GM13976 (cell line): ENCODE measurements at regions not wholly inside any gene's neighbourhood (a gene's known extent, or its start where the extent isn't known, plus 50 kb on each side); places are given as distances from the start of the nearest gene placed in this dataset.

Source experiments
- DNase-seq: peaks from one replicate; pipeline ENCODE4 v3.0.0; 2012; ENCODE audit warnings: low spot score
- in situ Hi-C: fragments of 300-500 bp; cut with MboI; formaldehyde crosslinking; loops from one replicate; pipeline ENCODE4 v1.12.0; 2022; ENCODE audit warnings: low sequenced_read_pairs, mixed read lengths, inconsistent platforms; ENCODE audit not compliant: unreplicated experiment
- TF ChIP-seq, protein P1 (sequence below): IDR thresholded peaks from 2 replicates; pipeline ENCODE4 v1.5.1; 2012; ENCODE audit warnings: borderline replicate concordance, mild to moderate bottlenecking; ENCODE audit not compliant: insufficient read depth; ENCODE audit errors: extremely low read depth, missing control alignments, control extremely low read depth

DNA sequence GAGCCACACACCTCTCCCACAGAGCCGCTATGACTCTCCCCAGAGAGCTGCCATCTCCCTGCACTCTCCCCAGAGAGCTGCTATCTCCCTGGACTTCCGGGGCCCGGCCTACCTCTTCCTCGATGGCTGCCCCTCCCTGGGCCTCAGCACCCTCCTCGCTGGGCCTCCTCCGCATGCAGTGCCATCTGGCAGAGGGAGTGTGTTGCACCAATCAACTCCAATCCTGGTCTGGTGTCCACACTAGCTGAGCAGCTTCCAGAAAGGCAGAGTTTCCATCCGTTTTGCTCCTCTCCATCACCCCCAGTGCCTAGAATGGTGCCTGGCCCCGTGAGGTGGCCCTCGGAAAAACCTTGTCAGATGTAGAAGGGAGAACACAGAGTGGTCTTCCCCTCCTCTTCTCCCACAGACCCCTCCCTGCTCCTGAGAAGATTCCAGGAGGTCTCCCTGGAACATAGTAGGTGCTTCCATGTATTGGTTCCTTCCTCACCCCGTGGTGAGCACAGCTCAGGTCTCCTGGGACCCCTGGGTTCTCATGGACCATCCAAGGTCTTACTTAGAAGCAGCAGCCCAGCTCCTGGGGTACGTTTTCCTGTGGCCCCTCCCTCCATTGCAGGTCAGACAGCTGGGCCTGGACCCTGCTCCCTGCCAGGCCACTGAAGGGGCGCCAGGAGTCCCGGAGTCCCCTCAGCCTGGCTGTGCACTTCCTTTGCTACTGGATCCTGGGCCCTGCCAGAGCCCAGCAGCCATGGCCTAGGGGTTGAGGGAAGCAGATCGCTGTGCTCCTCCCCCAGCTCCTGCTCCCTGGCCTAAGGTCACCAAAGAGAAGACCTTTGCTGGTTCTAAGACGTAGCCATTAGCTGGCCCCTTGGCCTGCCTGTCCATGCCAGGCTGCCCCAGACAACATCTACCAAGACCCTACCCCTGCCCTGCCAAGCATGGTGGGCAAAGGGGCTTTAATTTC is 233.8 kb upstream of the GSE1 start:
- in situ Hi-C loops: no loop called here

DNA sequence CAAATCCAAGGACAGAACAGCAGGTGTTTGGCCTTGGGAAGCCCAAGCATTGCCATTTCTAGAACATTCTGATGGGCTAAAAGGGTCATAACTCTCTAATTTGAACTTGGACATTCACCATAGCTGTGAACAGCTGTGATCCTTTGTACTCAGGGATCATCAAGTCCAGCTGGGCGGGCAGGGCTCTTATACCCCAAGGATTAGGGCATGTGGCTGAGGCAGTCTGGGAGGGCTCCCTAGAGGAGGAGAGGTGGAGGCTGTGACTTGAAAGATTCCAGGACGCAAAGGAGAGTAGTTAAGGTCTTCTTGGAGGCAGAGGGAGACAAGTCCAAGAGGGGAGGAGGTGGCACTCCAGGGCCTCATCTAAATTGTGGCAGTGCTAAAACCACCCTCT is 233.1 kb upstream of the GSE1 start:
- in situ Hi-C loops: no loop called here
- TF ChIP-seq, protein P1, sequence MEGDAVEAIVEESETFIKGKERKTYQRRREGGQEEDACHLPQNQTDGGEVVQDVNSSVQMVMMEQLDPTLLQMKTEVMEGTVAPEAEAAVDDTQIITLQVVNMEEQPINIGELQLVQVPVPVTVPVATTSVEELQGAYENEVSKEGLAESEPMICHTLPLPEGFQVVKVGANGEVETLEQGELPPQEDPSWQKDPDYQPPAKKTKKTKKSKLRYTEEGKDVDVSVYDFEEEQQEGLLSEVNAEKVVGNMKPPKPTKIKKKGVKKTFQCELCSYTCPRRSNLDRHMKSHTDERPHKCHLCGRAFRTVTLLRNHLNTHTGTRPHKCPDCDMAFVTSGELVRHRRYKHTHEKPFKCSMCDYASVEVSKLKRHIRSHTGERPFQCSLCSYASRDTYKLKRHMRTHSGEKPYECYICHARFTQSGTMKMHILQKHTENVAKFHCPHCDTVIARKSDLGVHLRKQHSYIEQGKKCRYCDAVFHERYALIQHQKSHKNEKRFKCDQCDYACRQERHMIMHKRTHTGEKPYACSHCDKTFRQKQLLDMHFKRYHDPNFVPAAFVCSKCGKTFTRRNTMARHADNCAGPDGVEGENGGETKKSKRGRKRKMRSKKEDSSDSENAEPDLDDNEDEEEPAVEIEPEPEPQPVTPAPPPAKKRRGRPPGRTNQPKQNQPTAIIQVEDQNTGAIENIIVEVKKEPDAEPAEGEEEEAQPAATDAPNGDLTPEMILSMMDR: no peak
- DNase-seq: no peak

More for the DNA sequence above, 233.8 kb upstream of the GSE1 start:
- DNase-seq: no peak
- TF ChIP-seq, protein P1: no peak

DNA sequence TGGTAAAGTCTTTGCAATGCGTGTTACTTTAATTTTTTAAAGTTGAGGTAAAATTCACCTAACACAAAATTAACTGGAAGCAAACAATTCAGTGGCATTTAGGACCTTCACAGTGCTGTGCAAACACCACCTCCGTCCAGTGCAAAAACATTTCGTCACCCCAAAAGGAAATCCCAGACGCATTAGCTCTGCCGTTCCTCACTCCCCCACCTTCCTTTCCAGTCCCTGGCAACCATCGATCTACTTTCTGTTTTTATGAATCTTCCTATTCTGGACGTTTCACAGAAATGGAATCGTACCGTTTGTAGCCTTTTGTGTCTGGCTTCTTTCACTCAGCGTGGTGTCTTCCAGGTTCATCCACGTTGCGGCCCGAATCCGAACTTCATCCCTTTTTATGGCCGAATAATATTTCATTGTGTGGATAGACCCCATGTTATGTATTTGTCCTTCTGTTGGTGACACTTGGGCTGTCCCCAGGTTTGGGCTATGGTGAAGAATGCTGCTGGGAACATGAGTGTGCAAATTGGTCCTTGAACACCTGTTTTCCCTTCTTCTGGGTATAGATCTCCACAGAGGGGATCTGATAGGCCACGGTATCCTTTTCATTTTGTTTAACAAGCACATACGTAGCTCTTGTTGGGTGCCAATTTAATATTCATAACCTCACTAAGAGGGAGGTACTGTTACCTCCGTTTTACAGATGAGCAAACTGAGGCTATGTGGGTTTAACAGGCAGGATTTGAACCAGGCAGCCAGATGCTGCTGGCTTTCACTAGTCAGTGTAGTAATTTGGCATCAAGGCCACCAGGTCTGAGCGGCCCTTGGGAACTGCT is 232.0 kb upstream of the GSE1 start:
- TF ChIP-seq, protein P1: no peak
- in situ Hi-C loops: no loop called here
- no peak for DNase-seq

DNA sequence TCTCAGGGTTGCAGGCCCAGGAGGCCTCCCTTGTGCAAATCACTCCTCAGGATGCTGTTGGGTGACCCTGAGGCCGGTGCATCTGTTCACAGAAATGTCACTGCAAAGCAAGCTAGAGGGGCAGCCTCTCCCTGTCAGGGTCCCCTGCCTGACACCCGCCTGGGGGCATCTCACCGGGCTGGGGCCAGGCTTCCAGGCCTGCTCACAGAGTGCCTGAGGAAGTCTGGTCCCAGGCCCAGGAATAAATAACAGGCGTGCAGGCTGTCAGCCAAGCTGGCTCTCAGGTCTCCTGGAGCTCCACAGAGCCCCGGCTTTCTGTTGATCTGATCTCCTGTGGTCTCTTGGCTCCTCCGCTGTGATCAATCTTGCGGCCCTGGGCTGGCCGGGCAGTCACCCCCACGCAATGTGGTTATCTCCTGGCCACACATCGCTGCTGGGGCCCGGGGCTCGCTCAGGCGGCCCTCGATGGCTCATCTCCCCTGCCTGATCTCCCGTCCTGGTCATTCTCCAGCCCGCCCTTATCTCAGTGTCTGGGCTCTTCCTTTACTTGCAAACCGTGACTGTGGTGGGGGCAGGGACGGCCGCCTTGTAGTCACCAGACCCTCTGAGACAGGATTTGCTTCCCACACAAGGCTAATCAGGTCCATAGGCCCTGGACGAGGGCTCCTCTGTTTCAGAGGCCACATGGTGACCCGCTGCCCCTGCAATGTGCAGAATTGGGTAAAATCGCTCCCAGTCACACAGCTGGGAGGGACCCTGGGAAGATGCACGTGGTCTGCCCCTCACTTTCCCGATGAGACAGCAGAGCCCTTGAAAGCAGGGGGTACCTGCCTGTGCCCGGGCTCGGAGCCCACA is 231.2 kb upstream of the GSE1 start:
- in situ Hi-C loops: no loop called here
- no peak for DNase-seq
- TF ChIP-seq, protein P1: no peak

DNA sequence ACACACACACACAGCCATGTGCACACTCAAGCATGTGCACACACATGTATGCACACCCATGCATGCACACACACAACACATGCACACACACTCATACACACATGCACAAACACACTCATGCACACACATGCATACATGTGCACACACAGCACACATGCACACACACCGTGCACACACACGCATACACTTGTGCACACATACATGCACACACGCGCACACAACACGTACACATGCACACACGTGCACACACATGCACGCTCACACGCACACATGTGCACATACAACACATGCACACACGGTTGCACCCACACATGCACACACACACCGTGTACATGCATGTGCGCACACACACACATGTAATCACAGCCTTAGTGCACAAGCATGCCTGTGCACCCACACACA is 230.4 kb upstream of the GSE1 start:
- TF ChIP-seq, protein P1: no peak
- in situ Hi-C loops: no loop called here
- no peak for DNase-seq
